MM.1S (cell line): ENCODE measurements at regions not wholly inside any gene's neighbourhood (a gene's known extent, or its start where the extent isn't known, plus 50 kb on each side); places are given as distances from the start of the nearest gene placed in this dataset.

Experiments used
- DNase-seq: peaks from one replicate; pipeline ENCODE4 v3.0.0-alpha.2; 2015
- H2AFZ ChIP-seq: fragments of 300-600 bp; sonication (generic); 2 replicates; pipeline ENCODE4 v1.6.0; 2016; ENCODE audit warnings: antibody characterized with exemption, low read length
- H3F3A ChIP-seq: fragments of 300-600 bp; sonication (generic); 2 replicates; pipeline ENCODE4 v1.6.1; 2016; ENCODE audit warnings: mild to moderate bottlenecking, antibody characterized with exemption, low read length, moderate library complexity, mixed read lengths; ENCODE audit not compliant: insufficient read depth
- H3K27ac ChIP-seq: fragments of 300-600 bp; sonication (generic); 2 replicates; pipeline ENCODE4 v1.5.1; 2016; ENCODE audit warnings: mild to moderate bottlenecking, low read length
- H3K27me3 ChIP-seq: fragments of 300-600 bp; sonication (generic); replicated peaks from 2 replicates; pipeline ENCODE4 v1.6.0; 2016; ENCODE audit warnings: low read length; ENCODE audit not compliant: insufficient read depth
- H3K36me3 ChIP-seq: fragments of 300-600 bp; sonication (generic); replicated peaks from 2 replicates; pipeline ENCODE4 v1.6.1; 2016; ENCODE audit warnings: mild to moderate bottlenecking, low read length, mixed read lengths; ENCODE audit not compliant: insufficient read depth
- H3K4me1 ChIP-seq: fragments of 300-600 bp; sonication (generic); 2 replicates; pipeline ENCODE4 v1.6.1; 2016; ENCODE audit warnings: low read length, mixed read lengths
- H3K4me2 ChIP-seq: fragments of 300-600 bp; sonication (generic); 2 replicates; pipeline ENCODE4 v1.6.0; 2016; ENCODE audit warnings: low read depth, low read length
- H3K4me3 ChIP-seq: fragments of 300-600 bp; sonication (generic); 2 replicates; pipeline ENCODE4 v1.5.1; 2016; ENCODE audit warnings: low read length, mixed read lengths
- H3K79me2 ChIP-seq: fragments of 300-600 bp; sonication (generic); 2 replicates; pipeline ENCODE4 v1.6.1; 2016; ENCODE audit warnings: mixed run types, low read length, mixed read lengths
- H3K9ac ChIP-seq: fragments of 300-600 bp; sonication (generic); 2 replicates; pipeline ENCODE4 v1.6.1; 2016; ENCODE audit warnings: low read length, mixed read lengths
- H3K9me2 ChIP-seq: fragments of 300-600 bp; sonication (generic); replicated peaks from 2 replicates; pipeline ENCODE4 v1.6.1; 2016; ENCODE audit warnings: mild to moderate bottlenecking, low read length, mixed read lengths; ENCODE audit not compliant: insufficient read depth
- H3K9me3 ChIP-seq: fragments of 300-600 bp; sonication (generic); replicated peaks from 2 replicates; pipeline ENCODE4 v1.6.1; 2016; ENCODE audit warnings: mild to moderate bottlenecking, low read length, mixed read lengths; ENCODE audit not compliant: insufficient read depth
- H4K20me1 ChIP-seq: fragments of 300-600 bp; sonication (generic); 2 replicates; pipeline ENCODE4 v1.6.1; 2016; ENCODE audit warnings: mild to moderate bottlenecking, low read length, moderate library complexity, mixed read lengths; ENCODE audit not compliant: insufficient read depth
- EZH2 ChIP-seq: fragments of 300-600 bp; sonication (generic); optimal IDR thresholded peaks from 2 replicates; pipeline ENCODE3; 2017; ENCODE audit warnings: low read depth, mild to moderate bottlenecking, antibody characterized with exemption, low read length, mixed read lengths
- EZH2phosphoT487 ChIP-seq: fragments of 300-600 bp; sonication (generic); IDR thresholded peaks from 2 replicates; pipeline ENCODE4 v1.6.1; 2018; ENCODE audit warnings: antibody characterized with exemption, low read length
- TF ChIP-seq, protein P1 (sequence below): fragments of 300-600 bp; sonication (generic); IDR thresholded peaks from 2 replicates; pipeline ENCODE4 v1.5.1; 2016; ENCODE audit warnings: antibody characterized with exemption, low read length, mixed read lengths

DNA sequence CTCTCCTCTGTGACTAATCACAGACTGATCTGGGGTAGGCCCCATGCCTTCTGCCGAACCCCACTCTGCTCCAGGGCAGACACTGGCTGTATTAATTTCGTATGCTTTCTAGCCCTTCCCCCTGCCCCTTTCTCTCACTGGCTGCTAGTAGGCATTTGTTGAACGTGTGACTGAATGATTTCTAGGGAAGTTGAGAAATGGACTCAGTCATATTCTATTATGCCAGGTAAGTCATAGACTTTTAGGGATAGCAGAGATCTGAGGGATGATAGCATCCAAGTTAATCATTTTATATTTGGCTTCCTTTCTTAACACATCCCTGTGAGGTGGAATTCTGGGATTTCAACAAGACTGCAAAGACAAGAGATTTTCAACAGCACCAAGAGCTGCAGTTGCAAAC is 166.4 kb downstream of the FGF9 start:
- no peaks in the 10 kb centered on the region for H3K4me1 ChIP-seq
- TF ChIP-seq EZH2 (no peak), EZH2phosphoT487 (no peak)
- TF ChIP-seq, protein P1, sequence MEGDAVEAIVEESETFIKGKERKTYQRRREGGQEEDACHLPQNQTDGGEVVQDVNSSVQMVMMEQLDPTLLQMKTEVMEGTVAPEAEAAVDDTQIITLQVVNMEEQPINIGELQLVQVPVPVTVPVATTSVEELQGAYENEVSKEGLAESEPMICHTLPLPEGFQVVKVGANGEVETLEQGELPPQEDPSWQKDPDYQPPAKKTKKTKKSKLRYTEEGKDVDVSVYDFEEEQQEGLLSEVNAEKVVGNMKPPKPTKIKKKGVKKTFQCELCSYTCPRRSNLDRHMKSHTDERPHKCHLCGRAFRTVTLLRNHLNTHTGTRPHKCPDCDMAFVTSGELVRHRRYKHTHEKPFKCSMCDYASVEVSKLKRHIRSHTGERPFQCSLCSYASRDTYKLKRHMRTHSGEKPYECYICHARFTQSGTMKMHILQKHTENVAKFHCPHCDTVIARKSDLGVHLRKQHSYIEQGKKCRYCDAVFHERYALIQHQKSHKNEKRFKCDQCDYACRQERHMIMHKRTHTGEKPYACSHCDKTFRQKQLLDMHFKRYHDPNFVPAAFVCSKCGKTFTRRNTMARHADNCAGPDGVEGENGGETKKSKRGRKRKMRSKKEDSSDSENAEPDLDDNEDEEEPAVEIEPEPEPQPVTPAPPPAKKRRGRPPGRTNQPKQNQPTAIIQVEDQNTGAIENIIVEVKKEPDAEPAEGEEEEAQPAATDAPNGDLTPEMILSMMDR: no peak
- no peak overlapping the region for H3K4me2 ChIP-seq
- no peak for DNase-seq
- no peaks in the 10 kb centered on the region for H3K36me3 ChIP-seq
- H4K20me1 ChIP-seq: no peaks in the 10 kb centered on the region
- no peak overlapping the region for H2AFZ ChIP-seq
- no peaks in the 10 kb centered on the region for H3F3A ChIP-seq
- H3K27me3 ChIP-seq: no peaks in the 10 kb centered on the region
- H3K9me2 ChIP-seq: no peaks in the 10 kb centered on the region
- H3K79me2 ChIP-seq: no peaks in the 10 kb centered on the region
- H3K27ac ChIP-seq: no peak overlapping the region
- H3K9me3 ChIP-seq: no peaks in the 10 kb centered on the region
- H3K4me3 ChIP-seq: no peak overlapping the region
- H3K9ac ChIP-seq: no peak overlapping the region

DNA sequence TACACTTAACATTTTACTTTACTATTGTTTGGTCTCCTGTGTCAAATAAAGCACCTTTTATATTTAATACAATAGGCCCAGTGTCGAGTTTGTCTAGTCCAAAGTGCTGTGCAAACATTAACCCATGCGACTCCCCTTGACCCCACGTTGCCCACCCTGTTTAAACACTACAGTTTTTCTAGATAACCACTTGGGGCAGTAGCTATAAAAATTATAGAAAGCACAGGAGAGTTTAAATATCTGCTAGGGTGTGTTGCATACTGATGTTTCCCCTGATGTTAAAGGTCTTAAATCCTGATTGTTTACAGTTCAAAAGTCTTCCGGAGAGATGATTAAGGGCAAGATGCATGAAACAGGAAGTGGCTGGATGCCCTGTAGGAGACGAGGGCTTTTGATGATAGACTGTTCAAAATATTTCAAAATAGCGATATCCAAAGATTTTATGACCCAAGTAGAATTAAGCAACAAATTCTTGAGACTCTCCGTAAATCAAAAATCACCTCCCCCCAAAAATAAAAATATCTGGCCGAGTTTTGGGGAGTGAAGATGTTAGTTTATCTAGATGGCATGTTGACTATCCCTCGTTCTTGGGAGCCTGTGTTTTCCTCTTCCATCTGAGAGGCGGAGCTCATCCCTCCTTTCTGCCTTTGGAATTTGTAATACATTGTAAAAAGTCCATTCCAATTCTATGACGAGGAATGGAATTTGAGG is 167.1 kb downstream of the FGF9 start:
- no peaks in the 10 kb centered on the region for H3F3A ChIP-seq
- H3K4me1 ChIP-seq: no peaks in the 10 kb centered on the region
- no peak overlapping the region for H3K27ac ChIP-seq
- H3K36me3 ChIP-seq: no peaks in the 10 kb centered on the region
- no peaks in the 10 kb centered on the region for H3K27me3 ChIP-seq
- no peak overlapping the region for H3K4me3 ChIP-seq
- H3K9ac ChIP-seq: no peak overlapping the region
- H4K20me1 ChIP-seq: no peaks in the 10 kb centered on the region
- no peak overlapping the region for H3K4me2 ChIP-seq
- H3K9me2 ChIP-seq: no peaks in the 10 kb centered on the region
- TF ChIP-seq, protein P1: no peak
- TF ChIP-seq EZH2phosphoT487: no peak
- TF ChIP-seq EZH2: no peak
- no peaks in the 10 kb centered on the region for H3K9me3 ChIP-seq
- H3K79me2 ChIP-seq: no peaks in the 10 kb centered on the region
- H2AFZ ChIP-seq: no peak overlapping the region
- no peak for DNase-seq

DNA sequence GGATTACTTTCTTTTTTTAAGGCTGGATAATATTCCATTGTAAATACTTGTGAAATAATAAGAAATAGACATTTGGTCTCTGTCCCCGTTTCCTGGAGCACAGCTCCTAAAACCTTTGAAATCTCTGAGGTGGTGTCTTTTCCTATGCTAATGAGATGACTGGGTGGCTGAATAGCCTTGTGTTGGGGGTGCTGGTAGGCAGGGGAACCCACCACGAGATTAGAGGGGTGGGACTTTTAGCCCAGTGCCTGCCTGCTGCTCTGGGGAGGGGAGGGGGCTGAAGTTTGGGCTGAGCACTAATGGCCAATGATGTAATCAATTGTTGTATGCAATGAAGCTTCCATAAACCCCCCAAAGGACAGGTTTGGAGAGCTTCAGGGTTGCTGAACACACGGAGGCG is 175.7 kb downstream of the FGF9 start:
- Histone ChIP-seq H3K27ac (no peak overlapping the region), H2AFZ (no peak overlapping the region), H4K20me1 (no peaks in the 10 kb centered on the region), H3F3A (no peaks in the 10 kb centered on the region), H3K9me2 (no peaks in the 10 kb centered on the region), H3K4me1 (no peaks in the 10 kb centered on the region), H3K79me2 (no peaks in the 10 kb centered on the region), H3K4me2 (no peak overlapping the region), H3K27me3 (no peaks in the 10 kb centered on the region), H3K4me3 (no peak overlapping the region), H3K9me3 (no peaks in the 10 kb centered on the region), H3K36me3 (no peaks in the 10 kb centered on the region), H3K9ac (no peak overlapping the region)
- no peak for DNase-seq
- TF ChIP-seq, protein P1: no peak
- TF ChIP-seq EZH2phosphoT487: no peak
- no peak for TF ChIP-seq EZH2
